ENCODE measurements at regions not wholly inside any gene's neighbourhood (a gene's known extent, or its start where the extent isn't known, plus 50 kb on each side); places are given as distances from the start of the nearest gene placed in this dataset.

GRCh38 chr5:6302684-6303083, 75.7 kb downstream of the MED10 start:
- Histone ChIP-seq H3K9me3 (no peaks in the 10 kb centered on the region), H3K4me3 (no peak overlapping the region), H3K4me1 (no peaks in the 10 kb centered on the region), H3K27me3 (no peaks in the 10 kb centered on the region), H3K36me3 (ENCODE audit: low read depth, missing control alignments) (no peaks in the 10 kb centered on the region), H3K27ac (no peak overlapping the region)
- 39 to 44% methylated on average over 5 of the region's 5 CpGs for WGBS, 2 donors
- intact Hi-C loops (cut with DNase I; ENCODE audit: low total_unique reads): no loop called here
- TF ChIP-seq POLR2A (IDR thresholded peaks at IDR 0.05): no peak
- TF ChIP-seq, protein P1, sequence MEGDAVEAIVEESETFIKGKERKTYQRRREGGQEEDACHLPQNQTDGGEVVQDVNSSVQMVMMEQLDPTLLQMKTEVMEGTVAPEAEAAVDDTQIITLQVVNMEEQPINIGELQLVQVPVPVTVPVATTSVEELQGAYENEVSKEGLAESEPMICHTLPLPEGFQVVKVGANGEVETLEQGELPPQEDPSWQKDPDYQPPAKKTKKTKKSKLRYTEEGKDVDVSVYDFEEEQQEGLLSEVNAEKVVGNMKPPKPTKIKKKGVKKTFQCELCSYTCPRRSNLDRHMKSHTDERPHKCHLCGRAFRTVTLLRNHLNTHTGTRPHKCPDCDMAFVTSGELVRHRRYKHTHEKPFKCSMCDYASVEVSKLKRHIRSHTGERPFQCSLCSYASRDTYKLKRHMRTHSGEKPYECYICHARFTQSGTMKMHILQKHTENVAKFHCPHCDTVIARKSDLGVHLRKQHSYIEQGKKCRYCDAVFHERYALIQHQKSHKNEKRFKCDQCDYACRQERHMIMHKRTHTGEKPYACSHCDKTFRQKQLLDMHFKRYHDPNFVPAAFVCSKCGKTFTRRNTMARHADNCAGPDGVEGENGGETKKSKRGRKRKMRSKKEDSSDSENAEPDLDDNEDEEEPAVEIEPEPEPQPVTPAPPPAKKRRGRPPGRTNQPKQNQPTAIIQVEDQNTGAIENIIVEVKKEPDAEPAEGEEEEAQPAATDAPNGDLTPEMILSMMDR (IDR thresholded peaks at IDR 0.05): no peak
- DNase-seq: no peak

DNA sequence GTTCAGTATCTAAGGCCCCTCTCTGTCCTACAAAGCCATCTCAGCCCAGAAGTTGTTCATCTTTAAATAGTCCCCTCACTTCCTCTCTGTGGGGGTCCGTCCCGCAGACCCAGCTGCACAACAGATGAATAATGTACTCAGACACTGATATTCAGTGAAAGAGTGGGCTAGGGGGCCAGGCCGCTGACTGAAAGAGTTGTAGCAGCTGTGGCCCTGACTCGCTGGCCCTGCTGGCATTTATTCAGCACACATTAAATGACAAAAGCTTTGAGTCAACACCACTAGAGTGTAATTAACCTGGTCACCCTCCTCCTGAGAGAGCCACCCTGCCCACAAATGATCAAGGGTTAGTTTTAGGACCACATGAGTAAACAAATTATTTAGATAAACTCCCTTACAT, 76.3 kb downstream of the MED10 start:
- WGBS, 2 donors: 49 to 57% methylated on average over 4 of the region's 4 CpGs
- Histone ChIP-seq H3K27ac (no peak overlapping the region), H3K9me3 (no peaks in the 10 kb centered on the region), H3K27me3 (no peaks in the 10 kb centered on the region), H3K4me1 (no peaks in the 10 kb centered on the region), H3K4me3 (no peak overlapping the region), H3K36me3 (ENCODE audit: low read depth, missing control alignments) (no peaks in the 10 kb centered on the region)
- intact Hi-C loops (cut with DNase I; ENCODE audit: low total_unique reads): no loop called here
- no peak for DNase-seq
- TF ChIP-seq POLR2A (IDR thresholded peaks at IDR 0.05): no peak
- TF ChIP-seq, protein P1 (IDR thresholded peaks at IDR 0.05): no peak

DNA sequence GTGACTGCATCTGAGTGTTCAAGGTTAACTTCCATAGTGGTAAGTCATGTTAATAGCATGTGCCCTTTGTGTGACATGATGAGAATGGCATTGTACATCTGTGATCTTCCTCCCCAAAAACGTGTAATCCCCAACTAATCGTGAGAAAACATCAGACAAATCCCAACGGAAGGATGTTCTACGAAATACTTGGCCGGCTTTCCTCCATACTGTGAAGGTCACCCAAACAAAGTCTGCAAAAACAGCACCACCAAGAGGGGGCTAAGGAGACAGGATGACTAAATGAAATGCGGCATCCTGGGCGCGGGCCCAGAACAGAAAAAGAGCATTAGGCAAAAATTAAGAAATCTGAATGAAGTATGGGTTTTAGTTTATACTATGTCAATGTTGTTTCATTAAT, 81.8 kb downstream of the MED10 start:
- DNase-seq: no peak
- intact Hi-C loops (cut with DNase I; ENCODE audit: low total_unique reads): no loop called here
- Histone ChIP-seq H3K4me3 (no peak overlapping the region), H3K27me3 (no peaks in the 10 kb centered on the region), H3K9me3 (no peaks in the 10 kb centered on the region), H3K27ac (no peak overlapping the region), H3K36me3 (ENCODE audit: low read depth, missing control alignments) (no peaks in the 10 kb centered on the region), H3K4me1 (no peaks in the 10 kb centered on the region)
- 61 to 75% methylated on average over 8 of the region's 8 CpGs for WGBS, 2 donors
- TF ChIP-seq, protein P1 (IDR thresholded peaks at IDR 0.05): no peak
- no peak for TF ChIP-seq POLR2A (IDR thresholded peaks at IDR 0.05)

DNA sequence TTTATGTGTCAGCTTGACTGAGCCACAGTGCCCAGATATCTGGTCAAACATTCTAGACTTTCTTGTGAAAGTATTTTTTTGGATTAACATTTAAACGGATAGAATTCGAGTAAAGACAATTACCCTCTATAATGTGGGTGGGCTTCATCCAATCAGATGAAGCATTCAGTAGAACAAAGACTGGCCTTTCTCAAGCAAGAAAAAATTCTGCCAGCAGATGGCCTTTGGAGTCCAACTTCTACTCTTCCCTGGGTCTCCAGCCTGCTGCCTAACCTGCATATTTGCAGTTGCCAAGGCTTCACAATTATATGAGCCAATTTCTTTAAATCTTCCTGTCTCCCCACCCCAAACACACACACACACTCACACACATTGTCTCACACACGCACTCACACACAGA, 86.4 kb downstream of the MED10 start:
- Histone ChIP-seq H3K4me3 (no peak overlapping the region), H3K4me1 (no peaks in the 10 kb centered on the region), H3K36me3 (ENCODE audit: low read depth, missing control alignments) (no peaks in the 10 kb centered on the region), H3K27me3 (no peaks in the 10 kb centered on the region), H3K9me3 (no peaks in the 10 kb centered on the region), H3K27ac (no peak overlapping the region)
- TF ChIP-seq POLR2A (IDR thresholded peaks at IDR 0.05): no peak
- TF ChIP-seq, protein P1 (IDR thresholded peaks at IDR 0.05): no peak
- 39 to 46% methylated on average over 3 of the region's 3 CpGs for WGBS, 2 donors
- intact Hi-C loops (cut with DNase I; ENCODE audit: low total_unique reads): no loop called here
- DNase-seq: no peak

GRCh38 chr5:6289239-6289638, 89.1 kb downstream of the MED10 start:
- no peaks in the 10 kb centered on the region for H3K36me3 ChIP-seq (ENCODE audit: low read depth, missing control alignments)
- no peaks in the 10 kb centered on the region for H3K9me3 ChIP-seq
- no peak for TF ChIP-seq POLR2A (IDR thresholded peaks at IDR 0.05)
- TF ChIP-seq, protein P1 (IDR thresholded peaks at IDR 0.05): no peak
- WGBS, 2 donors: 93 to 96% methylated on average over 3 of the region's 3 CpGs
- no peaks in the 10 kb centered on the region for H3K27me3 ChIP-seq
- H3K27ac ChIP-seq: no peak overlapping the region
- H3K4me3 ChIP-seq: no peak overlapping the region
- intact Hi-C loops (cut with DNase I; ENCODE audit: low total_unique reads): no loop called here
- H3K4me1 ChIP-seq: no peaks in the 10 kb centered on the region
- DNase-seq: no peak
